Esophagus squamous epithelium (tissue), 4 donors: ENCODE measurements at regions not wholly inside any gene's neighbourhood (a gene's known extent, or its start where the extent isn't known, plus 50 kb on each side); places are given as distances from the start of the nearest gene placed in this dataset.

Experiments used
- CTCF ChIP-seq, 6 experiments: fragments of 450-650 bp in 4 of 6; fragments of 200-600 bp in 2 of 6; sonication (generic) in 2 of 6; IDR thresholded peaks; one replicate each; pipeline ENCODE4 v1.5.1; 2016 to 2019; ENCODE audit warnings: antibody characterized with exemption in 6 of 6, mild to moderate bottlenecking in 4 of 6, moderate library complexity in 4 of 6
- POLR2A ChIP-seq, 4 donors: fragments of 450-650 bp; IDR thresholded peaks; one replicate each; pipeline ENCODE4 v1.6.1; 2017; ENCODE audit warnings: antibody characterized with exemption in 4 of 4, mild to moderate bottlenecking in 4 of 4, moderate library complexity in 3 of 4

- TF ChIP-seq CTCF (IDR thresholded peaks at IDR 0.05) (no peak), POLR2A (IDR thresholded peaks at IDR 0.05) (no peak)
Measured at GRCh38 chr1:209506101-209506500, 77.4 kb upstream of the CAMK1G start.
